Pancreas (tissue), 10 donors: ENCODE measurements at regions not wholly inside any gene's neighbourhood (a gene's known extent, or its start where the extent isn't known, plus 50 kb on each side); places are given as distances from the start of the nearest gene placed in this dataset.
A peak's percentile ranks its signal among the peaks of the same experiment; 100 is the strongest.

Experiments used
- ATAC-seq, 4 donors: fragments of 200-7000 bp; cut with Tn5 transposase; one replicate each; pipeline versions ENCODE4 v1.8.0 to v1.9.1; 2020; ENCODE audit warnings: mild to moderate bottlenecking in 4 of 4, moderate library complexity in 4 of 4
- DNase-seq, 6 donors: peaks; one replicate each; pipeline ENCODE4 v3.0.0-alpha.2; 2020
- FAIRE-seq: peaks from 2 replicates; lab custom pipeline; 2012; peaks lifted over from hg19 to GRCh38; lab: Jason Lieb, UNC
- H3K27ac ChIP-seq, 4 donors: fragments of 200-600 bp; sonication (generic); 1 replicate in 3 of 4; 2 replicates in 1 of 4; pipeline versions ENCODE4 v1.5.0 to v1.8.0; 2020
- H3K27me3 ChIP-seq, 4 donors: fragments of 200-600 bp; one replicate each; pipeline ENCODE4 v1.8.0; 2021
- H3K36me3 ChIP-seq, 3 donors: fragments of 200-600 bp; sonication (generic) in 1 of 3; one replicate each; pipeline versions ENCODE4 v1.5.0 to v1.8.0; 2020 to 2021
- H3K4me1 ChIP-seq, 3 donors: fragments of 200-600 bp; one replicate each; pipeline ENCODE4 v1.8.0; 2021
- H3K4me3 ChIP-seq, 4 donors: fragments of 200-600 bp; sonication (generic) in 2 of 4; one replicate each; pipeline versions ENCODE4 v1.5.0 to v1.8.0; 2020 to 2021
- H3K9me3 ChIP-seq, 4 donors: fragments of 200-600 bp; one replicate each; pipeline ENCODE4 v1.8.0; 2021
- CTCF ChIP-seq, 4 donors: fragments of 200-600 bp; sonication (generic) in 3 of 4; IDR thresholded peaks; one replicate each; pipeline versions ENCODE4 v1.5.0 to v1.8.0; 2021; ENCODE audit warnings: antibody characterized with exemption in 4 of 4
- WGBS, 2 donors: extraction: QIAGEN DNeasy Blood & Tissue Kit; methylation state at CpG; one replicate each; pipeline ENCODE4 v1.1.7; 2013; 5-methylcytosine and 5-hydroxymethylcytosine counted together
- intact Hi-C, 3 donors: fragments of 100-400 bp; cut with DNase I; formaldehyde crosslinking; loops; one replicate each; pipeline versions ENCODE4 v1.11.1 to v1.14.2; 2022
- donor health status: healthy with polysubstance abuse.
- donor health status: DM: no; HTN: no; CAD: no; lungs with moderate emphysema.
- donor health status: DM: no; HTN: no; CAD: no.
- donor health status: control.
- donor health status: control.
- donor health status: Bipolar disorder and iron deficiency.
- donor health status: DM: yes; HTN: yes; CAD: no.
- donor health status: DM: no; HTN: no; CAD: no.
- donor health status: DM: no; HTN: no; CAD: no.
- donor health status: DM: yes; HTN: yes; CAD: no.

- no peaks in the 10 kb centered on the region for H3K27me3 ChIP-seq
- DNase-seq (peak in 1 of 6 donors; percentile 15), ATAC-seq (no peak), FAIRE-seq (no peak)
- WGBS, 2 donors = 79 to 89% methylated on average over 22 of the region's 22 CpGs
- H3K36me3 ChIP-seq = no peaks in the 10 kb centered on the region
- no peaks in the 10 kb centered on the region for H3K4me1 ChIP-seq
- intact Hi-C loops = no loop called here
- TF ChIP-seq CTCF (IDR thresholded peaks at IDR 0.05) = no peak
- no peak overlapping the region for H3K27ac ChIP-seq
- no peaks in the 10 kb centered on the region for H3K9me3 ChIP-seq
- H3K4me3 ChIP-seq = no peak overlapping the region
These were observed 549.8 kb upstream of the NRXN1 start for GRCh38 chr2:51581636-51582267.

- H3K4me3 ChIP-seq = no peak overlapping the region
- 86 to 95% methylated on average over 1 of the region's 1 CpG for WGBS, 2 donors
- no peak overlapping the region for H3K27ac ChIP-seq
- no peaks in the 10 kb centered on the region for H3K4me1 ChIP-seq
- intact Hi-C loops = no loop called here
- no peaks in the 10 kb centered on the region for H3K27me3 ChIP-seq
- FAIRE-seq = no peak
- no peaks in the 10 kb centered on the region for H3K9me3 ChIP-seq
- no peaks in the 10 kb centered on the region for H3K36me3 ChIP-seq
- no peak for TF ChIP-seq CTCF (IDR thresholded peaks at IDR 0.05)
- ATAC-seq = no peak
- DNase-seq = no peak
These were observed 547.5 kb upstream of the NRXN1 start for GRCh38 chr2:51579412-51579811.

GRCh38 chr2:51575181-51575580, 543.2 kb upstream of the NRXN1 start:
- Histone ChIP-seq H3K4me3 (no peak overlapping the region), H3K4me1 (no peaks in the 10 kb centered on the region), H3K9me3 (no peaks in the 10 kb centered on the region), H3K27ac (no peak overlapping the region), H3K36me3 (no peaks in the 10 kb centered on the region), H3K27me3 (no peaks in the 10 kb centered on the region)
- no peak for FAIRE-seq
- no peak for ATAC-seq
- 66 to 74% methylated on average over 1 of the region's 1 CpG for WGBS, 2 donors
- DNase-seq = no peak
- no peak for TF ChIP-seq CTCF (IDR thresholded peaks at IDR 0.05)
- intact Hi-C loops = no loop called here

GRCh38 chr2:51559026-51559425, 527.1 kb upstream of the NRXN1 start:
- no peaks in the 10 kb centered on the region for H3K9me3 ChIP-seq
- H3K27ac ChIP-seq = no peak overlapping the region
- no peak overlapping the region for H3K4me3 ChIP-seq
- TF ChIP-seq CTCF (IDR thresholded peaks at IDR 0.05) = no peak
- H3K27me3 ChIP-seq = no peaks in the 10 kb centered on the region
- H3K36me3 ChIP-seq = no peaks in the 10 kb centered on the region
- no peak for DNase-seq
- no peak for ATAC-seq
- intact Hi-C loops = no loop called here
- FAIRE-seq = no peak
- H3K4me1 ChIP-seq = no peaks in the 10 kb centered on the region

- ATAC-seq = no peak
- WGBS, 2 donors = 80 to 81% methylated on average over 2 of the region's 2 CpGs
- intact Hi-C loops = no loop called here
- DNase-seq = no peak
- no peak for FAIRE-seq
- Histone ChIP-seq H3K4me1 (no peaks in the 10 kb centered on the region), H3K27me3 (no peaks in the 10 kb centered on the region), H3K4me3 (no peak overlapping the region), H3K36me3 (no peaks in the 10 kb centered on the region), H3K9me3 (no peaks in the 10 kb centered on the region), H3K27ac (no peak overlapping the region)
- TF ChIP-seq CTCF (IDR thresholded peaks at IDR 0.05) = no peak
These were observed 521.5 kb upstream of the NRXN1 start for GRCh38 chr2:51553476-51553875.
